ENCODE measurements at regions not wholly inside any gene's neighbourhood (a gene's known extent, or its start where the extent isn't known, plus 50 kb on each side); places are given as distances from the start of the nearest gene placed in this dataset.

GRCh38 chr3:59407425-59407824, 357.6 kb upstream of the CFAP20DC start:
- H3K4me1 ChIP-seq, result no peaks in the 10 kb centered on the region
- no peak overlapping the region for H3K4me3 ChIP-seq
- no peak overlapping the region for H3K27ac ChIP-seq
- no peaks in the 10 kb centered on the region for H3K27me3 ChIP-seq
- H3K9me3 ChIP-seq, result no peaks in the 10 kb centered on the region
- no peak for TF ChIP-seq CTCF (IDR thresholded peaks at IDR 0.05)
- no peaks in the 10 kb centered on the region for H3K36me3 ChIP-seq
- intact Hi-C loops (cut with DNase I), result no loop called here
- DNase-seq (no peak), ATAC-seq (no peak)

- Histone ChIP-seq H3K9me3 (no peaks in the 10 kb centered on the region), H3K4me1 (no peaks in the 10 kb centered on the region), H3K27ac (no peak overlapping the region), H3K27me3 (no peaks in the 10 kb centered on the region), H3K36me3 (no peaks in the 10 kb centered on the region), H3K4me3 (no peak overlapping the region)
- ATAC-seq (no peak), DNase-seq (no peak)
- intact Hi-C loops (cut with DNase I), result no loop called here
- TF ChIP-seq CTCF (IDR thresholded peaks at IDR 0.05), result no peak
Observed at GRCh38 chr3:59406943-59407342, 357.1 kb upstream of the CFAP20DC start.

GRCh38 chr3:59404851-59405250, 355.0 kb upstream of the CFAP20DC start:
- intact Hi-C loops (cut with DNase I), result no loop called here
- DNase-seq (no peak), ATAC-seq (no peak)
- H3K9me3 ChIP-seq, result no peaks in the 10 kb centered on the region
- no peaks in the 10 kb centered on the region for H3K36me3 ChIP-seq
- no peaks in the 10 kb centered on the region for H3K4me1 ChIP-seq
- TF ChIP-seq CTCF (IDR thresholded peaks at IDR 0.05), result no peak
- H3K27me3 ChIP-seq, result no peaks in the 10 kb centered on the region
- H3K27ac ChIP-seq, result no peak overlapping the region
- H3K4me3 ChIP-seq, result no peak overlapping the region

GRCh38 chr3:59404064-59404463, 354.2 kb upstream of the CFAP20DC start:
- TF ChIP-seq CTCF (IDR thresholded peaks at IDR 0.05), result no peak
- no peaks in the 10 kb centered on the region for H3K4me1 ChIP-seq
- intact Hi-C loops (cut with DNase I), result no loop called here
- no peak overlapping the region for H3K27ac ChIP-seq
- H3K27me3 ChIP-seq, result no peaks in the 10 kb centered on the region
- ATAC-seq, result no peak
- no peaks in the 10 kb centered on the region for H3K9me3 ChIP-seq
- H3K4me3 ChIP-seq, result no peak overlapping the region
- no peak for DNase-seq
- H3K36me3 ChIP-seq, result no peaks in the 10 kb centered on the region

GRCh38 chr3:59401924-59402323, 352.1 kb upstream of the CFAP20DC start:
- Histone ChIP-seq H3K4me1 (no peaks in the 10 kb centered on the region), H3K4me3 (no peak overlapping the region), H3K27me3 (no peaks in the 10 kb centered on the region), H3K9me3 (no peaks in the 10 kb centered on the region), H3K36me3 (no peaks in the 10 kb centered on the region), H3K27ac (no peak overlapping the region)
- no peak for TF ChIP-seq CTCF (IDR thresholded peaks at IDR 0.05)
- DNase-seq (no peak), ATAC-seq (no peak)
- intact Hi-C loops (cut with DNase I), result no loop called here
